ENCODE measurements at regions not wholly inside any gene's neighbourhood (a gene's known extent, or its start where the extent isn't known, plus 50 kb on each side); places are given as distances from the start of the nearest gene placed in this dataset.

DNA sequence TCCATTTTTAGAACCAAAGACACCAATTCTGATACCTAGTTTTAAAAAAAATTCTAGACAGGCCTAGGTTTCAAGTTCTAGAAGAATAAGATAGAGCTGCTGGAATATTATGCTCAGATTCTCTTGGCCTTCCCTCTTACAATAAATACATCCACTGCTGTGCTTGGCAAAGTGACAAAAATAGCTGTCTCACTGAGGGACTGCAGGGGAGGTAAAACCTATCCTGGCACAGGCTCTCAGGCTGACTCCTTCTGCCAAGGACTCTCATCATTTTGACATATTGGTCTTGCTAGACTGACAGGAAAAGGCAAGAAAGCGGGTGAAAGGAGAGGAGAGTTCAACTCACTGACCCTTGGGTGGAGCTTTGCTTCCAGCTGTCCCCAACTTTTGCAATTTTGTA lies 197.0 kb upstream of the LHX8 start:
- no peak for TF ChIP-seq ZBTB33 (CRISPR knock-in tag; IDR thresholded peaks at IDR 0.05)
- TF ChIP-seq TARDBP (CRISPR knock-in tag; IDR thresholded peaks at IDR 0.05) = no peak
- no peak for TF ChIP-seq KDM1A (CRISPR knock-in tag; IDR thresholded peaks at IDR 0.05)
- no peak for TF ChIP-seq KLF13 (CRISPR knock-in tag; IDR thresholded peaks at IDR 0.05)
- no peak for TF ChIP-seq ZNF670 (CRISPR knock-in tag; IDR thresholded peaks at IDR 0.05; ENCODE audit: borderline replicate concordance)
- no peak for TF ChIP-seq SUZ12 (IDR thresholded peaks at IDR 0.05; ENCODE audit: low read depth, low read length)
- no peak for TF ChIP-seq KAT8 (CRISPR knock-in tag; IDR thresholded peaks at IDR 0.05)
- no peak for TF ChIP-seq GABPA (IDR thresholded peaks at IDR 0.05; ENCODE audit: low read depth, low read length)
- TF ChIP-seq GABPA (CRISPR knock-in tag; IDR thresholded peaks at IDR 0.05; ENCODE audit: low read depth) = no peak
- no peak for TF ChIP-seq SSRP1 (CRISPR knock-in tag; IDR thresholded peaks at IDR 0.05)
- no peak for TF ChIP-seq TEAD3 (CRISPR knock-in tag; optimal IDR thresholded peaks at IDR 0.05; ENCODE audit: borderline replicate concordance)
